Activated CD4-positive, alpha-beta T cell treated with anti-CD3 and anti-CD28 coated beads, Interleukin-2, amount 10 ng/mL, durations not matched to agents 24 days and 14 days (primary cell): ENCODE measurements at regions not wholly inside any gene's neighbourhood (a gene's known extent, or its start where the extent isn't known, plus 50 kb on each side); places are given as distances from the start of the nearest gene placed in this dataset.

Experiments
- DNase-seq: peaks from one replicate; pipeline ENCODE4 v3.0.0; 2022
- H3K27ac Mint-ChIP-seq: one replicate; pipeline ENCODE4 v1.8.0; 2022; ENCODE audit warnings: mild to moderate bottlenecking, mixed read lengths
- H3K27me3 Mint-ChIP-seq: one replicate; pipeline ENCODE4 v1.8.0; 2022; ENCODE audit warnings: mixed read lengths
- H3K36me3 Mint-ChIP-seq: one replicate; pipeline ENCODE4 v1.8.0; 2022; ENCODE audit warnings: low read depth, mild to moderate bottlenecking, mixed read lengths
- H3K4me1 Mint-ChIP-seq: one replicate; pipeline ENCODE4 v1.8.0; 2021; ENCODE audit warnings: mixed read lengths
- H3K4me3 Mint-ChIP-seq: one replicate; pipeline ENCODE4 v1.8.0; 2022; ENCODE audit warnings: mild to moderate bottlenecking, moderate library complexity, mixed read lengths
- H3K9me3 Mint-ChIP-seq: one replicate; pipeline ENCODE4 v1.8.0; 2021; ENCODE audit warnings: mixed read lengths
- intact Hi-C: fragments of 100-400 bp; cut with micrococcal nuclease; formaldehyde crosslinking; loops from one replicate; pipeline ENCODE4 v1.15.1; 2023

DNA sequence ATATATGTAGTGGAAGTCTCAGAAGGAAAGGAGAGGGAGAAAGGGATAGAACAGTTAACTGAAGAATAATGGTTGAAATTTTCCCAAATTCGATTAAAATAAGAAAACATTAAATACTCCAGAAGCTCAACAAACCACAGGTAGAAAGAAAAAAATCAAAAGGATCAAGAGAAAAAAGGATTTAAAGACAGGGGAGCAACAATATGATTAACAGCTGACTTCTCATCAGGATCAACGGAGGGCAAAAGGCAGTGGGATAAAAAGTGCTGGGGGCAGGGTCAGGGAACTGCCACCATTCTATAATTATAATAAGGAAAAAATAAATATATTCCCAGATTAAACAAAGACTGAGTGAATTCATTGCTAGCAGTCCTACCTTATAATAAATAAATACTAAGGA is 55.3 kb downstream of the CDKN2C start:
- peaks cover 18% of the 10 kb centered on the region for H3K27me3 Mint-ChIP-seq
- H3K27ac Mint-ChIP-seq, result no peak overlapping the region
- H3K4me1 Mint-ChIP-seq, result no peaks in the 10 kb centered on the region
- H3K4me3 Mint-ChIP-seq, result no peak overlapping the region
- no peak for DNase-seq
- H3K9me3 Mint-ChIP-seq, result no peaks in the 10 kb centered on the region
- intact Hi-C loops, result no loop called here
- no peaks in the 10 kb centered on the region for H3K36me3 Mint-ChIP-seq

DNA sequence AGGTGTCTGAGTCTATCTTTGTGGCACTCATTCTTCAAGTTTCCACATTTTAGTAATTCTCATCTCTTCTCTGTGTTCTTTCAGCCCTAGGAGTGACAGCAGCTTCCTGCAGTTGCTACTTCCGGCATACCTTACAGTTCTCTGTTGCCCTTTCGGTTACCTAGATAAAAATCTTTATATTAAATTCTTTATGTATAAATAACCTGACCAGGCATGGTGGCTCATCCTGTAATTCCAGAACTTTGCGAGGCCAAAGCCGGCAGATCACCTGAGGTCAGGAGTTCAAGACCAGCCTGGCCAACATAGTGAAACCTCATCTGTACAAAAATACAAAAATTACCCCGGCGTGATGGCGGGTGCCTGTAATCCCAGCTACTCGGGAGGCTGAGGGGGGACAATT is 62.9 kb downstream of the CDKN2C start:
- H3K27ac Mint-ChIP-seq, result no peak overlapping the region

DNA sequence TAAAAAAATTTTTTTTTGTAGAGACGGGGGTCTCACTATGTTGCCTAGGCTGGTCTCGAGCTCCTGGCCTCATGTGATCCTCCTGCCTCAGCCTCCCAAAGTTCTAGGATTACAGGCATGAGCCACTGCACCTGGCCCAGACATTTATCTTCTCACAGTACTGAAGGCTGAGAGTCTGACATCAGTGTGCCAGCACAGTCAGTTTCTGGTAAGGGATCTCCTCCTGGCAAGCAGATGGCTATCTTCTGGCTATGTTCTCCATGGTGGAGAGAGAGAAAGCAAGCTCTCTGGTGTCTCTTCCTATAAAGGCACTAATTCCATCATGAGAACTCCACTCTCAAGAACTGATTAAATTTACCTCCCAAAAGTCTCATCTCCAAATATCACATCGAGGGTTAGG is 57.8 kb upstream of the C1orf185 start:
- H3K36me3 Mint-ChIP-seq, result no peaks in the 10 kb centered on the region
- H3K4me3 Mint-ChIP-seq, result no peak overlapping the region
- no peak overlapping the region for H3K27ac Mint-ChIP-seq
- H3K4me1 Mint-ChIP-seq, result no peaks in the 10 kb centered on the region
- intact Hi-C loops, result loop anchor here (10.0 kb wide), 1 partner anchor 269 kb away; no protein-coding TSS in a partner anchor
- H3K9me3 Mint-ChIP-seq, result peaks cover 10% of the 10 kb centered on the region
- DNase-seq, result no peak
- H3K27me3 Mint-ChIP-seq, result peaks cover 9% of the 10 kb centered on the region

More for the DNA sequence above, 62.9 kb downstream of the CDKN2C start:
- H3K4me3 Mint-ChIP-seq, result no peak overlapping the region
- no peaks in the 10 kb centered on the region for H3K4me1 Mint-ChIP-seq
- H3K27me3 Mint-ChIP-seq, result peaks cover 4% of the 10 kb centered on the region
- no peaks in the 10 kb centered on the region for H3K36me3 Mint-ChIP-seq
- H3K9me3 Mint-ChIP-seq, result no peaks in the 10 kb centered on the region
- intact Hi-C loops, result no loop called here
- DNase-seq, result no peak

DNA sequence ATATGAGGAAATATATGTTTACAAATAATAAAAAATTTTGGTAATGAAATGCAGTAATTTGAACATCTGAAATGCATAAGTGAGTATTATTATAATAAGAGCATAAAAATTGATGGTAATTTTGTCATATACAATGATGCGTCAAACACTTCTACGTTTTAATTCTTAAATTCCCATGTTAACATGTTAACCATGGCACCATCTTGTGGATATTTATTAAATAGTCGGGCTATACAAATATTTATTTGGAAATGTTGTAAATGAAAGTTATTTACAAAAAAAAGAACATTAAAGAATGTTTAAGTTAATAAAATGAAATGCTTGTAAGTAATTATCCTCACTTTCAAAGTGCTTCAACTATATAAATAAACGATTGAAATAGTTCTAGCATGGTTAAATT is 57.2 kb upstream of the C1orf185 start:
- Mint-ChIP-seq H3K9me3 (peaks cover 10% of the 10 kb centered on the region), H3K4me1 (no peaks in the 10 kb centered on the region), H3K27ac (no peak overlapping the region), H3K4me3 (no peak overlapping the region), H3K36me3 (no peaks in the 10 kb centered on the region), H3K27me3 (peaks cover 7% of the 10 kb centered on the region)
- DNase-seq, result no peak
- intact Hi-C loops, result loop anchor here (10.0 kb wide), 1 partner anchor 270 kb away; no protein-coding TSS in a partner anchor

DNA sequence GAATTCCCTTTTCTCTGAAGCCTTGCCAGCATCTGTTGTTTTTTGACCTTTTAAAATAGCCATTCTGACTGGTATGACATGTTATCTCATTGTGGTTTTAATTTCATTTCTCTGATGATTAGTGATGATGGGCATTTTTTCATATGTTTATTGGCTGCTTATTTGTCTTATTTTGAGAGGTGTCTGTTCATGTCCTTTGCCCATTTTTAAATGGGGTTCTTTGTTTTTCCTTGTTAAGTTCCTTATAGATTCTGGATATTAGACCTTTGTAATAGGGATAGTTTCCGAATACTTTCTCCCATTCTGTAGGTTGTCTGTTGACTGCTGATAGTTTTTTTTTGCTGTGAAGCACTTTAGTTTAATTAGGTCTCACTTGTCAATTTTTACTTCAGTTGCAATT is 54.0 kb upstream of the C1orf185 start:
- intact Hi-C loops, result loop anchor here (10.0 kb wide), 1 partner anchor 273 kb away; no protein-coding TSS in a partner anchor
- DNase-seq, result peak; percentile 4
- no peaks in the 10 kb centered on the region for H3K4me1 Mint-ChIP-seq
- no peaks in the 10 kb centered on the region for H3K36me3 Mint-ChIP-seq
- H3K4me3 Mint-ChIP-seq, result no peak overlapping the region
- peaks cover 12% of the 10 kb centered on the region for H3K27me3 Mint-ChIP-seq
- no peak overlapping the region for H3K27ac Mint-ChIP-seq
- H3K9me3 Mint-ChIP-seq, result peaks cover 2% of the 10 kb centered on the region

DNA sequence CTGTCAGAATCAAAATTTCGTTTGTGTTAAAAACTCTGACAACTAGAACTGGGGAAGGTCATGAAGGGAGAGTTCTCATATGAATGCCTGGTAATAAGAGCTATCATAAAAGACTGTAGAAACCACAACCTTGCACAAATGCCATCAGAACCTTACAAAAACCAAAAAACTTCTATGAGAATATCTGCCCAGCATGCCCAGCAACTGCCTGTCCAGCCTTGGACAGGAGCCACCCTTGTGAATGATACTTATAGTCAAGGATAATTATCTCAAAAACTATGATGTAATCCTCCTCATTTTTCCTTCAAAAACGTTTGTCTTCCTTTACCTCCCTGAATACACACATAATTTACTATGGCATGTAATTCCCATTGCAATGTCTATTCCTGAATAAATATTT is 53.4 kb upstream of the C1orf185 start:
- no peak overlapping the region for H3K4me3 Mint-ChIP-seq
- intact Hi-C loops, result loop anchor here (10.0 kb wide), 1 partner anchor 274 kb away; no protein-coding TSS in a partner anchor
- peaks cover 17% of the 10 kb centered on the region for H3K27me3 Mint-ChIP-seq
- H3K36me3 Mint-ChIP-seq, result no peaks in the 10 kb centered on the region
- no peaks in the 10 kb centered on the region for H3K4me1 Mint-ChIP-seq
- DNase-seq, result no peak
- no peak overlapping the region for H3K27ac Mint-ChIP-seq
- H3K9me3 Mint-ChIP-seq, result no peaks in the 10 kb centered on the region
